ENCODE measurements at regions not wholly inside any gene's neighbourhood (a gene's known extent, or its start where the extent isn't known, plus 50 kb on each side); places are given as distances from the start of the nearest gene placed in this dataset.

DNA sequence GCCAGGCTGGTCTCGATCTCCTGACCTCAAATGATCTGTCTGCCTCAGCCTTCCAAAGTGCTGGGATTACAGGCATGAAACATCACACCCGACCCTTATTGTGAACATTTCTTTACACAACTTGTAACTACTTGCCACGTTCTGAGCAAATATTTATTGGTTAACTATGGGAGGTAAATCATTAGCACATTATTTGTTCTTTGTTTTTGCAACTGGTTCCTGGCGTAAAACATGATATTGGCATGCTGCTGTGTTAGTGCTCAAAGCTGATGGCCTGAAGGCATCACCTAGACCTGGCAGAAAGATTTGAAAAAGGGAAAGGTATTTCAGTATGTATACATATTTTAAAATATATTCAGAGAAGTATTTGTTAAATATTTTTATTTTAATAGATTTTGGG is 438.3 kb upstream of the PRKX start:
- Histone ChIP-seq H3K9me3 (replicated peaks; ENCODE audit: control insufficient read depth, insufficient read depth, low read depth, low read length) (no peaks in the 10 kb centered on the region), H3K9me1 (ENCODE audit: control insufficient read depth, insufficient read depth, low read length) (no peaks in the 10 kb centered on the region), H4K20me1 (replicated peaks; ENCODE audit: control insufficient read depth, insufficient read depth, low read length) (no peaks in the 10 kb centered on the region), H3K4me2 (ENCODE audit: insufficient read depth, low read length) (no peak overlapping the region), H2AFZ (ENCODE audit: low read depth, low read length) (no peak overlapping the region), H3K4me3 (no peak overlapping the region), H3K27ac (ENCODE audit: extremely low read depth, low read depth, low read length) (no peak overlapping the region), H3K36me3 (ENCODE audit: control insufficient read depth, insufficient read depth, low read length) (no peaks in the 10 kb centered on the region), H3K27me3 (ENCODE audit: control insufficient read depth in 2 of 2, insufficient read depth in 2 of 2, low read length in 2 of 2) (no peaks in the 10 kb centered on the region), H3K9ac (ENCODE audit: insufficient read depth in 1 of 2, low read depth in 2 of 2, low read length in 2 of 2) (no peak overlapping the region), H3K79me2 (ENCODE audit: control insufficient read depth, insufficient read depth, low read length) (no peaks in the 10 kb centered on the region), H3K4me1 (replicated peaks in 1 of 2; ENCODE audit: control insufficient read depth in 2 of 2, insufficient read depth in 2 of 2, low read length in 2 of 2) (no peaks in the 10 kb centered on the region)
- CTCF ChIA-PET (ENCODE audit: low intra/inter-chr PET ratio): no interaction called here
- TF ChIP-seq POLR2A (conservative IDR thresholded peaks at IDR 0.05): no peak
- no peak for TF ChIP-seq ZNF12 (CRISPR knock-in tag; IDR thresholded peaks at IDR 0.05)
- TF ChIP-seq, protein P1, sequence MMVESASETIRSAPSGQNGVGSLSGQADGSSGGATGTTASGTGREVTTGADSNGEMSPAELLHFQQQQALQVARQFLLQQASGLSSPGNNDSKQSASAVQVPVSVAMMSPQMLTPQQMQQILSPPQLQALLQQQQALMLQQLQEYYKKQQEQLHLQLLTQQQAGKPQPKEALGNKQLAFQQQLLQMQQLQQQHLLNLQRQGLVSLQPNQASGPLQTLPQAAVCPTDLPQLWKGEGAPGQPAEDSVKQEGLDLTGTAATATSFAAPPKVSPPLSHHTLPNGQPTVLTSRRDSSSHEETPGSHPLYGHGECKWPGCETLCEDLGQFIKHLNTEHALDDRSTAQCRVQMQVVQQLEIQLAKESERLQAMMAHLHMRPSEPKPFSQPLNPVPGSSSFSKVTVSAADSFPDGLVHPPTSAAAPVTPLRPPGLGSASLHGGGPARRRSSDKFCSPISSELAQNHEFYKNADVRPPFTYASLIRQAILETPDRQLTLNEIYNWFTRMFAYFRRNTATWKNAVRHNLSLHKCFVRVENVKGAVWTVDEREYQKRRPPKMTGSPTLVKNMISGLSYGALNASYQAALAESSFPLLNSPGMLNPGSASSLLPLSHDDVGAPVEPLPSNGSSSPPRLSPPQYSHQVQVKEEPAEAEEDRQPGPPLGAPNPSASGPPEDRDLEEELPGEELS (CRISPR knock-in tag; IDR thresholded peaks at IDR 0.05; ENCODE audit: borderline replicate concordance): no peak
- no peak for TF ChIP-seq TAF1 (IDR thresholded peaks at IDR 0.05; ENCODE audit: control insufficient read depth, extremely low read depth, insufficient read depth, low read length, severe bottlenecking)
- TF ChIP-seq NFXL1 (CRISPR knock-in tag; IDR thresholded peaks at IDR 0.05): no peak
- TF ChIP-seq DDX20 (tag; IDR thresholded peaks at IDR 0.05; ENCODE audit: low read depth): no peak
- no peak for TF ChIP-seq ZC3H8 (IDR thresholded peaks at IDR 0.05)
- BruUV-seq (replicated peaks): no TSS peak
- POLR2A ChIA-PET: interaction anchor here (0.7 kb wide), 1 partner anchor 66 kb away, joined by 4 read pairs; no protein-coding TSS in a partner anchor
- WGBS (ENCODE audit: insufficient coverage, low coverage, missing lambda C conversion rate): 0% methylated on average over 3 of the region's 4 CpGs
- no peak for ATAC-seq
- in situ Hi-C loops (cut with MboI) (no loop called here), intact Hi-C loops (cut with micrococcal nuclease) (no loop called here)
- no peak for FAIRE-seq
- DNase-seq (ENCODE audit: extremely low read depth in 1 of 4, low spot score in 3 of 4): no peak
